Activated CD4-positive, alpha-beta T cell treated with anti-CD3 and anti-CD28 coated beads for 36 hours (primary cell): ENCODE measurements at regions not wholly inside any gene's neighbourhood (a gene's known extent, or its start where the extent isn't known, plus 50 kb on each side); places are given as distances from the start of the nearest gene placed in this dataset.

ENCODE experiments used
- ATAC-seq: fragments of 200-7000 bp; cut with Tn5 transposase; one replicate; pipeline ENCODE4 v1.10.0; 2021; ENCODE audit warnings: mild to moderate bottlenecking, moderate library complexity
- CTCF ChIA-PET: fragments of 350-600 bp; sonication (Branson Sonifier 250); formaldehyde crosslinking; loops from one replicate; lab custom pipeline; 2021; ENCODE audit warnings: antibody characterized with exemption; lab: Charles Lee
- POLR2A ChIA-PET: fragments of 350-600 bp; sonication (Branson Sonifier 250); formaldehyde crosslinking; loops from one replicate; lab custom pipeline; 2021; ENCODE audit warnings: antibody characterized with exemption, inconsistent platforms; lab: Charles Lee
- DNase-seq: peaks from one replicate; pipeline ENCODE4 v3.0.0-alpha.2; 2020
- H3K27ac Mint-ChIP-seq: one replicate; pipeline ENCODE4 v1.8.0; 2021; ENCODE audit warnings: mixed read lengths
- H3K27me3 Mint-ChIP-seq: one replicate; pipeline ENCODE4 v1.8.0; 2021; ENCODE audit warnings: mixed read lengths
- H3K36me3 Mint-ChIP-seq: one replicate; pipeline ENCODE4 v1.8.0; 2021; ENCODE audit warnings: low read depth, mixed read lengths
- H3K4me1 Mint-ChIP-seq: one replicate; pipeline ENCODE4 v1.8.0; 2021; ENCODE audit warnings: mixed read lengths
- H3K4me3 Mint-ChIP-seq: one replicate; pipeline ENCODE4 v1.8.0; 2021; ENCODE audit warnings: mild to moderate bottlenecking, moderate library complexity, mixed read lengths
- H3K9me3 Mint-ChIP-seq: one replicate; pipeline ENCODE4 v1.8.0; 2021; ENCODE audit warnings: low read depth, mixed read lengths
- intact Hi-C, 2 experiments: fragments of 100-400 bp; cut with DNase I in 1 of 2; cut with micrococcal nuclease in 1 of 2; formaldehyde crosslinking; loops; one replicate each; pipeline versions ENCODE4 v1.14.2 to v1.15.1; 2022 to 2024; cut with DNase I, micrococcal nuclease

- DNase-seq (no peak), ATAC-seq (no peak)
- ChIA-PET POLR2A (interaction anchor here (0.7 kb wide), 1 partner anchor 639 kb away, joined by 4 read pairs; no protein-coding TSS in a partner anchor), CTCF (no interaction called here)
- no peaks in the 10 kb centered on the region for H3K36me3 Mint-ChIP-seq
- H3K4me3 Mint-ChIP-seq = no peak overlapping the region
- H3K4me1 Mint-ChIP-seq = peaks cover 2% of the 10 kb centered on the region
- intact Hi-C loops = no loop called here
- no peak overlapping the region for H3K27ac Mint-ChIP-seq
- H3K27me3 Mint-ChIP-seq = peaks cover 20% of the 10 kb centered on the region
- no peaks in the 10 kb centered on the region for H3K9me3 Mint-ChIP-seq
These were observed 78.4 kb upstream of the ANO1 start for GRCh38 chr11:69999721-70000120.

- intact Hi-C loops = no loop called here
- H3K27ac Mint-ChIP-seq = no peak overlapping the region
- ATAC-seq (no peak), DNase-seq (no peak)
- no peaks in the 10 kb centered on the region for H3K9me3 Mint-ChIP-seq
- peaks cover 2% of the 10 kb centered on the region for H3K4me1 Mint-ChIP-seq
- H3K4me3 Mint-ChIP-seq = no peak overlapping the region
- ChIA-PET POLR2A (interaction anchor here (0.7 kb wide), 1 partner anchor 638 kb away, joined by 4 read pairs; no protein-coding TSS in a partner anchor), CTCF (no interaction called here)
- no peaks in the 10 kb centered on the region for H3K36me3 Mint-ChIP-seq
- H3K27me3 Mint-ChIP-seq = peaks cover 20% of the 10 kb centered on the region
These were observed 77.9 kb upstream of the ANO1 start for GRCh38 chr11:70000228-70000627.

- H3K4me1 Mint-ChIP-seq = peaks cover 2% of the 10 kb centered on the region
- ATAC-seq (no peak), DNase-seq (no peak)
- H3K27me3 Mint-ChIP-seq = peaks cover 17% of the 10 kb centered on the region
- CTCF ChIA-PET = no interaction called here
- no peaks in the 10 kb centered on the region for H3K9me3 Mint-ChIP-seq
- intact Hi-C loops = no loop called here
- H3K4me3 Mint-ChIP-seq = no peak overlapping the region
- H3K36me3 Mint-ChIP-seq = no peaks in the 10 kb centered on the region
- no peak overlapping the region for H3K27ac Mint-ChIP-seq
- POLR2A ChIA-PET = no interaction called here
These were observed 76.9 kb upstream of the ANO1 start for GRCh38 chr11:70001246-70001645.

- Mint-ChIP-seq H3K27ac (no peak overlapping the region), H3K27me3 (peaks cover 17% of the 10 kb centered on the region), H3K9me3 (no peaks in the 10 kb centered on the region), H3K4me1 (peaks cover 2% of the 10 kb centered on the region), H3K4me3 (no peak overlapping the region), H3K36me3 (no peaks in the 10 kb centered on the region)
- ChIA-PET POLR2A (no interaction called here), CTCF (no interaction called here)
- intact Hi-C loops = loop anchor here in 1 of 2 experiments (2.0 kb wide), 1 partner anchor 200 kb away; the partner anchor contains the start of gene FADD
- DNase-seq = peak; percentile 72
- peak; percentile 100 for ATAC-seq
These were observed 75.7 kb upstream of the ANO1 start for GRCh38 chr11:70002433-70002832.

DNA sequence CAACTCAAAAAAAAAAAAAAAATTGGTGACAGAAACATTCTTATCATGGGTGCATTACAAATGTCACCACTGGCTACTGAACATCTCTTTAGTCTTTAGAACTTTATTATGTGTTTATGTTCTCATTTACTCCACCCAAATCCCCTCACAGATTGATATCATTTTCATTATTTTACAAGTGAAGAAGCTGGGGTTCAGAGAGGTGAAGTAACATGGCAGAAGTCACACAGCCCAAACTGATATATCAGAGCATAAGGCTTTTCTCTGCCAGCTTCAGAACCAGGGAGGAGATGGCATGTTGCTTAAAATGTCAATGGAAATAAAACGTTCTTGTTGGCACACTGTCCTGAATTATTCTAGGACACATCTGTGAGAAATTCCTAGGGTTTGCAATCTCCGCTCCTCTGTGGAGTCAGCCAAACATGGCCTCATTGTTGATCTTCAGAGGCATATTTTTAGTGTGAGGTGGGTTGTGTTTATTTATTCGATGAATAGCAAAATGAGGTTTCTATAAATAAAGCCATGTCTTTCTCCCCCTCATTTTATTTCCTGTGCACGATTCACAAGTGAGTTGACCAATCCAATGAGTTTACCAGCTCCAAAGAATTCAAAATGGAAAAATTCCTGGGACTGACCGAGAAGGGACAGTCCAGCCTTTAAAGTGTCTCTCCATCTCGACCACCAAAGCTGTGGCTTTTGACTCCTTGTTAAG, 72.9 kb upstream of the ANO1 start:
- Mint-ChIP-seq H3K4me3 (no peak overlapping the region), H3K27me3 (peaks cover 16% of the 10 kb centered on the region), H3K4me1 (peaks cover 2% of the 10 kb centered on the region), H3K27ac (no peak overlapping the region), H3K9me3 (no peaks in the 10 kb centered on the region), H3K36me3 (no peaks in the 10 kb centered on the region)
- DNase-seq = no peak
- ChIA-PET POLR2A (no interaction called here), CTCF (no interaction called here)
- ATAC-seq = no peak
- intact Hi-C loops = no loop called here

GRCh38 chr11:70007796-70008195, 70.3 kb upstream of the ANO1 start:
- Mint-ChIP-seq H3K4me3 (no peak overlapping the region), H3K27ac (no peak overlapping the region)
- CTCF ChIA-PET = no interaction called here

DNA sequence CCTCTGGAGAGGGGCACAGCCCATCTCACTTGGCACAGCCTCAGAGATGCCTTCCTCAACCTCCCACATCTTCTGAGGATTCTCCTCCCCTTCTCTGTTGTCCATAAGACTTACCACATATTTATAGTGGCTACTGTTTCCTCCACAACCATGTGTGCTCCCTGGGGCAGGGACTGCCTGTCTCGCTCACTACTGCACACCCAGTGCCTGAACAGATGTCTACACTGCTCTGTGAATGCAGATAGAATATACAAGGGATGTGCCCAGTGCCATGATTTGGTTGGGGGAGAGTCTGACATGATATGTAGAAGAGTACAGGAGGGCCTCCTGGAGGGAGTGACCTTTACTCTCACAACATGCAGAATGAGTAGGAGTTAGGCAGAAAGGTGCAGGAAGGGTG, 67.3 kb upstream of the ANO1 start:
- no peaks in the 10 kb centered on the region for H3K36me3 Mint-ChIP-seq
- ChIA-PET POLR2A (no interaction called here), CTCF (no interaction called here)
- H3K27me3 Mint-ChIP-seq = peaks cover 4% of the 10 kb centered on the region
- H3K9me3 Mint-ChIP-seq = no peaks in the 10 kb centered on the region
- ATAC-seq = no peak
- H3K27ac Mint-ChIP-seq = no peak overlapping the region
- intact Hi-C loops = no loop called here
- no peak overlapping the region for H3K4me3 Mint-ChIP-seq
- no peak for DNase-seq
- no peaks in the 10 kb centered on the region for H3K4me1 Mint-ChIP-seq

More at GRCh38 chr11:70007796-70008195, 70.3 kb upstream of the ANO1 start:
- no peak for ATAC-seq
- H3K27me3 Mint-ChIP-seq = peaks cover 9% of the 10 kb centered on the region
- no peak for DNase-seq
- no peaks in the 10 kb centered on the region for H3K4me1 Mint-ChIP-seq
- intact Hi-C loops = no loop called here
- no peaks in the 10 kb centered on the region for H3K36me3 Mint-ChIP-seq
- H3K9me3 Mint-ChIP-seq = no peaks in the 10 kb centered on the region
- POLR2A ChIA-PET = no interaction called here

DNA sequence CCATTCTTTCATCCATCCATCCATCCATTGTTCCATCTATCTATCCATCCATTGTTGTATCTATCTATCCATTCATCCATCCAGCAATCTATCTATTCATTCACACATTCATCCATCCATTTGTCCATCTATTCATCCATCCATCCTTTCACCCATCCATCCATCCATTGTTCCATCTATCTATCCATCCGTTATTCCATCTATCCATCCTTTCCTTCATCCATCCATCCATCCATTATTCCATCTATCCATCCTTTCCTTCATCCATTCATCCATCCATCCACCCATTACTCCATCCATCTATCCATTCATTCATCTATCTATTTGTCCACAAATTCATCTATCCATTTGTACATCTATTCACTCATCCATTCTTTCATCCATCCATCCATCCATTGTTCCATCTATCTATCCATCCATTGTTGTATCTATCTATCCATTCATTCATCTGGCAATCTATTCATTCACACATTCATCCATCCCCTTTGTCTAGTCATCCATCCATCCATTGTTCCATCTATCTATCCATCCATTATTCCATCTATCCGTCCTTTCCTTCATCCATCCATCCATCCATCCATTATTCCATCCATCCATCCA, 65.9 kb upstream of the ANO1 start:
- Mint-ChIP-seq H3K36me3 (no peaks in the 10 kb centered on the region), H3K4me3 (no peak overlapping the region), H3K4me1 (no peaks in the 10 kb centered on the region), H3K9me3 (no peaks in the 10 kb centered on the region), H3K27me3 (peaks cover 4% of the 10 kb centered on the region), H3K27ac (no peak overlapping the region)
- ChIA-PET POLR2A (no interaction called here), CTCF (no interaction called here)
- intact Hi-C loops = no loop called here
- no peak for ATAC-seq
- DNase-seq = no peak

GRCh38 chr11:70014291-70014690, 63.8 kb upstream of the ANO1 start:
- H3K4me1 Mint-ChIP-seq = no peaks in the 10 kb centered on the region
- no peak overlapping the region for H3K27ac Mint-ChIP-seq
- ChIA-PET CTCF (no interaction called here), POLR2A (no interaction called here)
- H3K27me3 Mint-ChIP-seq = peaks cover 2% of the 10 kb centered on the region
- ATAC-seq (no peak), DNase-seq (no peak)
- H3K4me3 Mint-ChIP-seq = no peak overlapping the region
- H3K36me3 Mint-ChIP-seq = no peaks in the 10 kb centered on the region
- intact Hi-C loops = no loop called here
- no peaks in the 10 kb centered on the region for H3K9me3 Mint-ChIP-seq

DNA sequence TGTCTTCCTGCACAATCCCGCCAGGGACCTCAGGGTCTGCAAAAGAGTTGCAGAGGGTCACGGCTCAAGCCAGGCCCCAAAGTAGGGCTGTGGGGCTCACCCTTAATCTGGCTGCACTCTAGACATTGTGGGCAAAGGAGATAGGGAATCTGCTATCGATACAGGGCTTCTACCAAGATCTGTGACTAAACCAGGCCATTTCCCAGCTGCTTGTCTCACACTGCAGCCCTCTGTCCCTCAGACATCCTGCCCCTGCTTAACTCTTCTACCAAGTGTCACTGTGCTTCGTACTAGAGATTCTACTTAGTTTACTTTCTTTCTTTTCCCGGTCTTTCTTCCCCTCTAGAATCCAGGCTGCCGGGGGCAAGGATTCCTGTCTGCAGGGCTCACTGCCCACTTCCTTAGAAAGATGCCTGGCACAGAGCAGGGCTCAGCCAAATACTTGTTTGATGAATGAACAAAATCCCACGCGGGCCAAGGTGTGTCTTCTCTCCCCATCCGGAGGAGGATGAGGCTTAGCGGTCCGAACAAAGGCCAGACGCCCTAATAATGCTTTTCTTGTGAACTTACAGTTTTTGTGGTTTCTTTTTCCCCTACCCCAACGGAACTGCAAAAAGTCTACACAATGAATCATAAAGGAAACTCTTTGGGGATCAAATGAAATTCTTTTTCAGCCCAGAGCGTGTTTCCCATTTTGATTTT, 61.3 kb upstream of the ANO1 start:
- Mint-ChIP-seq H3K27ac (no peak overlapping the region), H3K27me3 (peaks cover 2% of the 10 kb centered on the region), H3K36me3 (no peaks in the 10 kb centered on the region), H3K9me3 (no peaks in the 10 kb centered on the region), H3K4me3 (no peak overlapping the region), H3K4me1 (no peaks in the 10 kb centered on the region)
- DNase-seq (no peak), ATAC-seq (no peak)
- POLR2A ChIA-PET = no interaction called here
- intact Hi-C loops = no loop called here
- CTCF ChIA-PET = no interaction called here

DNA sequence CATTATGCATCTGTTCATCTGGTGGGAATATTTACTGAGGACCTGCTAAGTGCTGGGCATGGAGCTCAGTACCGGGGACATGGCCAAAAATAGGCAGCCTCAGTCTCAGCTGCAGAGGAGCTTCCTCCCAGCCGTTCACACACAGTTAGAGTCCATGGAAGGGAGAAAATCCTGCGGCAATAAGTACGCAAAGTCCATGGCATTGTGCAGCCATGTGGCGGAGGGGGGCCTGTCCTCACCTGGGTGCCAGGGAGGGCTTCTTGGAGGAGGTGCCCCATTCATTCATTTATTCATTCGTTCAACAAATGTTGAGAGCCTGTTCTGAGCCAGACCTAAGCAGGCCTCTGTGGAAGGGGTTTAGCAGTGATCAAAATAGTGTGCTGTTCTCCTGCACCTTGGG, 59.3 kb upstream of the ANO1 start:
- H3K27ac Mint-ChIP-seq = no peak overlapping the region
- no peaks in the 10 kb centered on the region for H3K4me1 Mint-ChIP-seq
- intact Hi-C loops = no loop called here
- ATAC-seq = no peak
- CTCF ChIA-PET = no interaction called here
- H3K9me3 Mint-ChIP-seq = no peaks in the 10 kb centered on the region
- no peak for DNase-seq
- POLR2A ChIA-PET = no interaction called here
- H3K36me3 Mint-ChIP-seq = no peaks in the 10 kb centered on the region
- no peak overlapping the region for H3K4me3 Mint-ChIP-seq
- peaks cover 2% of the 10 kb centered on the region for H3K27me3 Mint-ChIP-seq

- Mint-ChIP-seq H3K27ac (no peak overlapping the region), H3K27me3 (peaks cover 2% of the 10 kb centered on the region), H3K9me3 (no peaks in the 10 kb centered on the region), H3K36me3 (no peaks in the 10 kb centered on the region), H3K4me3 (no peak overlapping the region), H3K4me1 (no peaks in the 10 kb centered on the region)
- ATAC-seq (no peak), DNase-seq (no peak)
- CTCF ChIA-PET = no interaction called here
- POLR2A ChIA-PET = no interaction called here
- intact Hi-C loops = no loop called here
These were observed 58.5 kb upstream of the ANO1 start for GRCh38 chr11:70019576-70020011.
